Left forelimb (tissue), 1 donor: ENCODE measurements at regions not wholly inside any gene's neighbourhood (a gene's known extent, or its start where the extent isn't known, plus 50 kb on each side); places are given as distances from the start of the nearest gene placed in this dataset.
"Not testable (repeated sequence)": the region's sequence is repeated elsewhere in the genome, so short reads cannot be mapped to it uniquely, and the experiment has no call there.

Source experiments
- DNase-seq: peaks from one replicate; pipeline ENCODE4 v3.0.0-alpha.2; 2018; ENCODE audit warnings: low spot score

GRCh38 chr15:47887241-47887800 lies 170.0 kb downstream of the SEMA6D start:
- no peak for DNase-seq

- no peak for DNase-seq
These were observed 171.2 kb downstream of the SEMA6D start for GRCh38 chr15:47888385-47889100.

DNA sequence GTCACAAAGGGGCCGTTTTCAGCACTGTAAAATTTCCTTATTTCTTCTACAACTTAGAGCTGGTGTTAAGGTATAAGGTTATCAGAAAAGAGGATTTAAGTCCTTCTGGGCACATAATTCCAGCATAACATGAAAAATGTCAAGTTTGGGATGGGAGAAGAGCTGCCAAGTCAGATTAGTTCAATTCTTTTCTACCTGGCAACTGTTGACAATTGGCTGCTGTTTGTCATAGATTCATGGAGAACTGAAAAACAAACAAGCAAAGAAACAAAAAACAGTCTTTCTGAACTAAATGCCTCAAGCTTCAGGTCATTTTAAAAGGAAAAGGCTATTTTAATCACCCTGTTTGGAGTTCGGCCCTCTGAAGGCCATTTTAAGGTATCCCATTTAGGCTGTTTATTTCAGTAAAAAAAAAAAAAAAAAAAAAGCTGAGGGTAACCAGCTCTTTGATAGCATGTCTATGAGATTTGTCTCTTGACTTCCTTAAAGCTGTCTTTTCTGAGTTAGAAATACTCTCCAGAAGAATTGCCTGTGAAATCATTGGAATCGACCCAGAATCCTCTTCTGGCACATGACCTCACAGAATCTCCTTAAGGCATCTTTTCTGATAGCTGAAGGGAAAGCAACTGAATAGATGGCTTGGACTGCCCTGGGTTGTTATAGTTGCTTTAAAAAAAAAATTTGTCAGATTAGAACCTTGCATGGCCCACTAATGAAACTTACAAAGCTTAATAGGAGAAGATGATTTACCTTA lies 173.3 kb downstream of the SEMA6D start:
- DNase-seq, result no peak

- DNase-seq, result no peak
These were observed 180.2 kb downstream of the SEMA6D start for GRCh38 chr15:47897525-47897924.

GRCh38 chr15:47900751-47901150 lies 183.4 kb downstream of the SEMA6D start:
- no peak for DNase-seq

DNA sequence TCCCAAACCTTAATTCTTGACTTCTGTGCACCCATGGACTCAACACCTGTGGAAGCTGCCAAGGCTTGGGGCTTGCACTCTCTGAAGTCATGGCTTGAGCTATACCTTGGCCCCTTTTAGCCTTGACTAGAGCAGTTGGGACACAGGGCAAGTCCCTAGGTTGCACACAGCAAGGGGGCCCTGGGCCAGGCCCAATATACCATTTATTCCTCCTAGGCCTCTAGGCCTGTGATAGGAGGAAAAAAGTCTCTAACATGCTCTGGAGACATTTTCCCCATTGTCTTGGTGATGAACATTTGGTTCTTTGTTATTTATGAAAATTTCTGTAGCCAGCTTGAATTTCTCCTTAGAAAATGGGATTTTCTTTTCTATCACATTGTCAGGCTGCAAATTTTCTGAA lies 186.1 kb downstream of the SEMA6D start:
- no peak for DNase-seq

DNA sequence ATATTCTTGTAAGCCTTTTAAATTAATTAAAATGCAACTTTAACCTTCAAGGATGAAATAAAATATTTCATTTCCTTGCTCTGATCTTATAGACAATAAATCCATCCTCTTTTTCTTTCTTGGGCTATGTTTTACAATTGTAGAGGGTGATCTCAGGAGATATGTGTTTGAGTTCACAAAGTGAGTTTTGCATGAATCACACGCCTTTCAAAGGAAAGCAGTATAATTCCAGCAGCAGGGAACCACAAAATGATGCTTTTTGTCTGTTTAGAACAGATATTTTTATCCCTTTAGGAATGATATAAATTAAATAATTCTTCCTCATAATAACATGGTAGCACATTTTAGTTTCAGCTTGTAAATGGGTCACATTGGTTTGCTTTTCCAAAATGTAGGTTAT lies 191.2 kb downstream of the SEMA6D start:
- no peak for DNase-seq

GRCh38 chr15:47908950-47909670 lies 191.8 kb downstream of the SEMA6D start:
- no peak for DNase-seq

DNA sequence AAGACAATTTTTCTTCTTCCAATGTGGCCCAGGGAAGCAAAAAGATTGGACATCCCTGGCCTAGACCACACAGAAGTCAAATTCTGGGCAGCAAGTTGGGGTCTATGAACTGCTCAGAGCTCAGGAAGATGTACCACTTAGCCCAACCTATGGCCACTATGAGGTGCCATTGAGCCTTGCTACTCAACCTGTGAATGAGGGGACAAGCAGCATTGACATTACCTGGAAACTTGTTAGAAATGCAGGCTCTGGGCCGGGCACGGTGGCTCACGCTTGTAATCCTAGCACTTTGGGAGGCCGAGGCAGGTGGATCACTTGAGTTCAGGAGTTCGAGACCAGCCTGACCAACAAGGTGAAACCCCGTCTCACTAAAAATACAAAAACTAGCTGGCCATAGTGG lies 195.6 kb downstream of the SEMA6D start:
- DNase-seq, result not testable (repeated sequence)

DNA sequence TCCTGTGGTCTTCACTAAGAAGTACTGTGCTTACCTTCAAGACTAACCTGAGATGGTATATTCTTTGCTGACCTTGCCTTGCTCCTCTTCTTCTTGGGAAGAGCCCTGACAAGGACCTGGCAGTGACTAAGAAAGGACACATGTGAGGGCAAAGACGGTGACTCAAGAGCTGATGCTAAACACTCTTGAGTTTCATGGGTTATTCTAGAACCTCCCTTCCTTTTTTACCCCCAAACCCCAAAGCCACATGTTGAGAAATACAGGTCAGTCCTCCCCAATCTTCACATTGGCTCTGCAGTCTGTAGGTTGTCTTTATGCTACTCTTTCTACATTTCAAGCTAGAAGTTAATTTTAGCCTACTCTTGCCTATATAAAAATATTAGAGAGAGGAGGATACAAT lies 200.6 kb downstream of the SEMA6D start:
- no peak for DNase-seq

GRCh38 chr15:47918877-47919276 lies 201.6 kb downstream of the SEMA6D start:
- DNase-seq, result no peak

DNA sequence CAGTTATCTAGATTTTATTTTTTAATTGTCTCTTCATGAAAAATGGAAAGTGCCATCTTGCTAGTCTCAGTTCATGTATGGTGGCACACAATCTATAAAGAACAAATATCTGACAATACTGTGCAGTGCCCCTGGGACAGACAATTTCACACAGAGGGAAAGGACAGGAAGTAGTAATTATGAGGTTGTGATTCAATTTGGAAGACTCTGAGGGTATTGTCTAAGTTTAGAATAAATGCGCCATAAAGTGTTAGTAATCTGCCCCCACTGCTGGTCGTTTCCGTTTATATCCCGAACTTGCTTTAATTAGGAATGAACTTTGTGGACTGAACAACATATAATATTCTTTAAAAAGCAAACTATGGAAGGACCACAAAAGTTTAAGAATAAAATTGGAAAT lies 196.4 kb upstream of the SLC24A5 start:
- DNase-seq, result no peak

GRCh38 chr15:47929138-47929803 lies 191.5 kb upstream of the SLC24A5 start:
- DNase-seq, result no peak

DNA sequence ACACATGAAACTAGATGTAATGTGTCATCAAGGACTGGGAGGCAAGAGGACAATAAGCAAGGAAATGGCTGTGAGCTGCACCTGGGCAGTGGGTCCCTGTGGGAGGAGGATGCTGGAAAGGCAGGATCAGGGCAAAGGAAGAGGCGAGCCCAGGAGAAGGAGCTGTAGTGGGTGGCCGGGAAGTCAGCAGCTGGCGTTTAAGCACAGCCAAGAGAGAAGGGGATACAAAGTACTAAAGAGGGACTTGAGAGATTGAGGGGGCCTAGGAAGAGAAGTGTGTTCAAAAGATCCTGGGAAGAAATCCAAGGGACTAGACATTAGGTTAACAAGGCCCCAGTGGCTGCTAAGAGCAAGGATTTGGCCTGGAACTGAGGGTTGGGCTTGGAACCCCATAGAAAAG lies 188.5 kb upstream of the SLC24A5 start:
- peak; percentile 77 for DNase-seq

DNA sequence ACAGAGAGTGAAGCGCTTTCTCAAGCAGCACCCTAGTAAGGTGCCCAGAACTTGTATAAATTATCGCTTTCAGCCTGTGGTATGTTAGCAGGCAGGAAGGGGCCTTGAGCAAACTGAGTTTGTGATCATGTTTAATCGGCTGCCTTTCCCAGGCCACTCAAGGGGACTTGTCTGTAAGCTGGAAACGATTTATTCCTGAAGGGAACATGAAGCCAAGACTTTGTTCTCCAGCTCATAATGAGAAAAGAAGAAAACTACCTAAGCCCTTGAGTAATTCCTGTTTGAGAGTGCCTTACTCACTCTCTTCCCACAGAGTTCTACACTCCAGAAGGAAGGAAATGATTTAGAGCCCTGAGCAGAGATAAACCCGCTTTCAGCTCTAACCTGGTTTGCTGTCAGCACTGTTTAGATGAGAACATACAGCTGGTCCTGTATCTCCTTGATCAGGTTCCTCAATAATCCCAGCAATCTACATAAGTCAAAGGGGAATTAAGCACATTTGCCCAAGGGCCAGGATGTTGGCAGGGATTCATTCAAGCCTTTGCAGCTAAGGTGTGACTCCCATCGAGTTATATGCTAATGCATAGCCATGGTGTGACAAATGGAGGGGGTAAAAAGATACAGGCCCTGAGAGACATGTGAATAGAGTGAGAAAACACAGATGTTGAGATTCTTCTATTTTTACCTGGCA lies 187.7 kb upstream of the SLC24A5 start:
- no peak for DNase-seq

DNA sequence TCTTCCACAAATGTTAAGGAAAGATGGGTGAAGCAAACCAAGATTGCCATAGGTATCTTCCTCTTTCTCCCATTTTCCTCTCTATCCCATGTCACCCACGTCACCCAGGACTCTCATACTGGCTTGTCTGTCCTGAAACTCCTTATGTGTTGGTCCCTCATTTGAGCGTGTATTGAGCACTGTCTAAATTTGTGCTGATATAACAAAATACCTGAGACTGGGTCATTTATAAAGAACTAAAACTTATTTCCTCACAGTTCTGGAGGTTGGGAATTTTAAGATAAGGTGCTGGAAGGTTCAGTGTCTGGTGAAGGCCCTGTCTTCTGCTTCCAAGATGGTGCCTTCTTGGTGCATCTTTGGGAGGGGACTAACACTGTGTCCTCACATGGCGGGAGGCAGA lies 186.9 kb upstream of the SLC24A5 start:
- no peak for DNase-seq

- no peak for DNase-seq
These were observed 186.4 kb upstream of the SLC24A5 start for GRCh38 chr15:47934342-47934741.

DNA sequence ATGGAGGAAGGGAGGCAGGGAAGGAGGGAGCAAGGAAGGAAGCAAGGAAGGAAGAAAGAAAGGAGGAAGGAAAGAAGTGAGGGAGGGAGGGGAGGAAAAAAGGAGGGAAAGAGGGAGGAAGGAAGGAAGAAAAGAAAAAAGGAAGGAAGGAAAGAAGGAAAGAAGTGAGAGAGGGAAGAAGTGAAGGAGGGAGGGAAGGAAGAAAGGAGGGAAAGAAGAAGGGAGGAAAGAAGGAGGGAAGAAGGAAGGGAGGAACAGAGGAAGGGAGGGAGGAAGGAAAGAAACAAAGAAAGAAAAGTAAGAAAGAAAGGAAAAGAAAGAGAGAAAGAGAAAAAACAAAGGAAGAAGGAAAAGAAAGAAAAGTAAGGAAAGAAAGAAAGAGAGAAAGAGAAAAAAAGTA lies 183.0 kb upstream of the SLC24A5 start:
- no peak for DNase-seq

- no peak for DNase-seq
These were observed 176.0 kb upstream of the SLC24A5 start for GRCh38 chr15:47944637-47945288.

GRCh38 chr15:47945872-47946650 lies 174.7 kb upstream of the SLC24A5 start:
- no peak for DNase-seq
